ENCODE measurements at regions not wholly inside any gene's neighbourhood (a gene's known extent, or its start where the extent isn't known, plus 50 kb on each side); places are given as distances from the start of the nearest gene placed in this dataset.

- TF ChIP-seq CEBPZ (IDR thresholded peaks at IDR 0.05; ENCODE audit: low read length) (no peak), ZBTB44 (CRISPR knock-in tag; IDR thresholded peaks at IDR 0.05) (peak; percentile 90; the same call in 1 of the 2 replicates), THYN1 (CRISPR knock-in tag; IDR thresholded peaks at IDR 0.05; ENCODE audit: borderline replicate concordance, low read depth) (no peak), BHLHE40 (IDR thresholded peaks at IDR 0.05; ENCODE audit: low read length) (peak; percentile 84), NCOA1 (CRISPR knock-in tag; IDR thresholded peaks at IDR 0.05) (peak; percentile 82; the same call in 1 of the 2 replicates), KDM1A (CRISPR knock-in tag; IDR thresholded peaks at IDR 0.05) (peak; percentile 68; the same call in 1 of the 2 replicates), ZFP41 (CRISPR knock-in tag; IDR thresholded peaks at IDR 0.05; ENCODE audit: borderline replicate concordance) (peak; percentile 98), ZNF431 (CRISPR knock-in tag; IDR thresholded peaks at IDR 0.05; ENCODE audit: borderline replicate concordance, low read depth) (peak; percentile 94; the same call in 1 of the 2 replicates), SIX4 (CRISPR knock-in tag; IDR thresholded peaks at IDR 0.05) (peak; percentile 57), ZNF432 (CRISPR knock-in tag; IDR thresholded peaks at IDR 0.05; ENCODE audit: borderline replicate concordance) (no peak), PAX8 (CRISPR knock-in tag; IDR thresholded peaks at IDR 0.05; ENCODE audit: borderline replicate concordance) (0 out of 2 replicates have a peak, but pooled peaks have one; percentile 38), SOX13 (IDR thresholded peaks at IDR 0.05) (no peak), SOX13 (CRISPR knock-in tag; conservative IDR thresholded peaks at IDR 0.05 in 1 of 2, IDR thresholded peaks at IDR 0.05 in 1 of 2) (0 out of 4 replicates have a peak, but pooled peaks of 1 of the 2 experiments have one; percentile 44), ZNF563 (CRISPR knock-in tag; IDR thresholded peaks at IDR 0.05) (peak; percentile 99), POLR2AphosphoS5 (IDR thresholded peaks at IDR 0.05; ENCODE audit: low read depth, low read length) (no peak), ZNF160 (CRISPR knock-in tag; IDR thresholded peaks at IDR 0.05) (peak; percentile 65; the same call in 1 of the 2 replicates), ZSCAN21 (CRISPR knock-in tag; IDR thresholded peaks at IDR 0.05; ENCODE audit: borderline replicate concordance) (peak; percentile 70; the same call in 1 of the 2 replicates), NCOA5 (CRISPR knock-in tag; IDR thresholded peaks at IDR 0.05) (no peak), MEIS2 (CRISPR knock-in tag; IDR thresholded peaks at IDR 0.05) (no peak), SNRNP70 (IDR thresholded peaks at IDR 0.05; ENCODE audit: low read depth, low read length) (no peak), SIN3B (IDR thresholded peaks at IDR 0.05; ENCODE audit: low read length) (no peak), PLRG1 (conservative IDR thresholded peaks at IDR 0.05) (no peak), CBX1 (IDR thresholded peaks at IDR 0.05; ENCODE audit: low read depth) (peak; percentile 11), POLR2AphosphoS2 (IDR thresholded peaks at IDR 0.05; ENCODE audit: low read depth, low read length) (no peak)
Observed at GRCh38 chr2:120528051-120528692, 182.2 kb downstream of the INHBB start (continued).
